K562 (cell line): ENCODE measurements at regions not wholly inside any gene's neighbourhood (a gene's known extent, or its start where the extent isn't known, plus 50 kb on each side); places are given as distances from the start of the nearest gene placed in this dataset.

Source experiments
- CXXC5 ChIP-seq: fragments of 250-450 bp; sonication (Bioruptor Pico); IDR thresholded peaks from 2 replicates; pipeline ENCODE4 v1.8.0; 2022; ENCODE audit warnings: inconsistent platforms, mild to moderate bottlenecking, moderate library complexity
- FOSL1 ChIP-seq: fragments of 200-800 bp; sonication (Bioruptor generic); conservative IDR thresholded peaks from 2 replicates; pipeline ENCODE4 v1.6.1; 2016; ENCODE audit warnings: missing genetic modification characterization, missing compliant biosample characterization
- FOXM1 ChIP-seq, 2 experiments: fragments of 450-650 bp in 1 of 2; sonication (generic) in 1 of 2; formaldehyde crosslinking in 1 of 2; IDR thresholded peaks; 2 replicates each; pipeline versions ENCODE4 v1.6.1 to v1.9.0; 2017 to 2022; ENCODE audit warnings: low read depth in 2 of 2, mild to moderate bottlenecking in 2 of 2, missing genetic modification reagents in 1 of 2, moderate library complexity in 1 of 2
- HMGN3 ChIP-seq: IDR thresholded peaks from 2 replicates; pipeline ENCODE4 v1.6.1; 2011; ENCODE audit warnings: borderline replicate concordance, low read depth, mild to moderate bottlenecking, mixed read lengths, low read length; ENCODE audit not compliant: insufficient read length; ENCODE audit errors: extremely low read depth
- ILK ChIP-seq: fragments of 450-650 bp; IDR thresholded peaks from 2 replicates; pipeline ENCODE4 v1.6.1; 2016; ENCODE audit warnings: missing genetic modification characterization, low read depth, mild to moderate bottlenecking, missing compliant biosample characterization, moderate library complexity, borderline replicate concordance
- MAX ChIP-seq: sonication (generic); formaldehyde crosslinking; IDR thresholded peaks from 2 replicates; pipeline ENCODE4 v1.9.0; 2022; ENCODE audit warnings: mild to moderate bottlenecking, missing genetic modification reagents
- MEIS2 ChIP-seq: fragments of 450-650 bp; IDR thresholded peaks from 2 replicates; pipeline ENCODE4 v1.6.1; 2014; ENCODE audit warnings: mild to moderate bottlenecking; ENCODE audit not compliant: partially characterized antibody
- NFRKB ChIP-seq: fragments of 450-650 bp; IDR thresholded peaks from 2 replicates; pipeline ENCODE4 v1.6.1; 2016; ENCODE audit warnings: low read depth
- PHB2 ChIP-seq: fragments of 450-650 bp; IDR thresholded peaks from 2 replicates; pipeline ENCODE4 v1.6.1; 2017; ENCODE audit warnings: low read depth
- PRDM10 ChIP-seq: fragments of 450-650 bp; IDR thresholded peaks from 2 replicates; pipeline ENCODE4 v1.6.1; 2018; ENCODE audit not compliant: partially characterized antibody
- PYGO2 ChIP-seq: fragments of 450-650 bp; IDR thresholded peaks from 2 replicates; pipeline ENCODE4 v1.6.1; 2016; ENCODE audit warnings: mild to moderate bottlenecking, missing genetic modification characterization, moderate library complexity, missing compliant biosample characterization
- SMARCA4 ChIP-seq: fragments of 450-650 bp; IDR thresholded peaks from 2 replicates; pipeline ENCODE4 v1.6.1; 2016
- SMARCE1 ChIP-seq: fragments of 450-650 bp; IDR thresholded peaks from 2 replicates; pipeline ENCODE4 v1.7.1; 2016; ENCODE audit warnings: mild to moderate bottlenecking
- TAF1 ChIP-seq: IDR thresholded peaks from 2 replicates; pipeline ENCODE4 v1.6.1; 2011; ENCODE audit warnings: mild to moderate bottlenecking, low read length, moderate library complexity; ENCODE audit not compliant: insufficient read depth, control insufficient read depth, severe bottlenecking; ENCODE audit errors: extremely low read depth
- TAF9B ChIP-seq: fragments of 450-650 bp; IDR thresholded peaks from 2 replicates; pipeline ENCODE4 v1.6.1; 2018; ENCODE audit warnings: mild to moderate bottlenecking; ENCODE audit not compliant: partially characterized antibody
- ZEB2 ChIP-seq: fragments of 450-650 bp; IDR thresholded peaks from 2 replicates; pipeline ENCODE4 v1.6.1; 2016
- ZFP36 ChIP-seq: fragments of 150-350 bp; IDR thresholded peaks from 2 replicates; pipeline ENCODE4 v1.6.1; 2018; ENCODE audit warnings: low read length, low read depth; ENCODE audit not compliant: partially characterized antibody
- ZNF134 ChIP-seq: fragments of 250-450 bp; sonication (Bioruptor Pico); conservative IDR thresholded peaks from 2 replicates; pipeline ENCODE4 v1.4.0; 2020
- ZNF316 ChIP-seq: fragments of 450-650 bp; IDR thresholded peaks from 2 replicates; pipeline ENCODE4 v1.6.1; 2016
- ZNF444 ChIP-seq: fragments of 250-450 bp; sonication (Bioruptor Pico); IDR thresholded peaks from 2 replicates; pipeline ENCODE4 v1.4.0; 2020; ENCODE audit warnings: mild to moderate bottlenecking, moderate library complexity
- ZNF512 ChIP-seq: IDR thresholded peaks from 2 replicates; pipeline ENCODE4 v1.6.1; 2016; ENCODE audit warnings: missing genetic modification characterization, missing compliant biosample characterization
- TF ChIP-seq, protein P1 (sequence below): fragments of 450-650 bp; formaldehyde crosslinking; IDR thresholded peaks from 2 replicates; pipeline ENCODE4 v1.4.0; 2022; ENCODE audit warnings: mild to moderate bottlenecking, moderate library complexity

- peak; percentile 70 for TF ChIP-seq FOSL1 (tag)
- TF ChIP-seq ZNF444 = peak; percentile 15; the same call in 1 of the 2 replicates
- no peak for TF ChIP-seq ILK (tag)
- peak; percentile 45; the same call in 1 of the 2 replicates for TF ChIP-seq NFRKB
- TF ChIP-seq ZNF134 (CRISPR knock-in tag) = 0 out of 2 replicates have a peak, but pooled peaks have one; percentile 19
- TF ChIP-seq PRDM10 = peak; percentile 86
- TF ChIP-seq MEIS2 = peak; percentile 99
- peak; percentile 97 for TF ChIP-seq SMARCE1
- TF ChIP-seq, protein P1, sequence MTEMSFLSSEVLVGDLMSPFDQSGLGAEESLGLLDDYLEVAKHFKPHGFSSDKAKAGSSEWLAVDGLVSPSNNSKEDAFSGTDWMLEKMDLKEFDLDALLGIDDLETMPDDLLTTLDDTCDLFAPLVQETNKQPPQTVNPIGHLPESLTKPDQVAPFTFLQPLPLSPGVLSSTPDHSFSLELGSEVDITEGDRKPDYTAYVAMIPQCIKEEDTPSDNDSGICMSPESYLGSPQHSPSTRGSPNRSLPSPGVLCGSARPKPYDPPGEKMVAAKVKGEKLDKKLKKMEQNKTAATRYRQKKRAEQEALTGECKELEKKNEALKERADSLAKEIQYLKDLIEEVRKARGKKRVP (CRISPR knock-in tag) = peak; percentile 34; the same call in 1 of the 2 replicates
- no peak for TF ChIP-seq ZNF512 (tag)
- peak; percentile 98 for TF ChIP-seq FOXM1 (IDR thresholded peaks at IDR 0.05; ENCODE audit: low read depth)
- TF ChIP-seq FOXM1 (CRISPR knock-in tag; IDR thresholded peaks at IDR 0.05; ENCODE audit: low read depth) = no peak
- TF ChIP-seq CXXC5 = peak; percentile 80
- TF ChIP-seq HMGN3 = peak; percentile 97
- peak; percentile 98 for TF ChIP-seq SMARCA4
- peak; percentile 55 for TF ChIP-seq TAF1
- peak; percentile 96 for TF ChIP-seq PHB2
- TF ChIP-seq ZEB2 = peak; percentile 92
- TF ChIP-seq ZFP36 = peak; percentile 40
- peak; percentile 71 for TF ChIP-seq TAF9B
- peak; percentile 66 for TF ChIP-seq PYGO2 (tag)
- no peak for TF ChIP-seq MAX
- peak; percentile 75 for TF ChIP-seq ZNF316
Measured at GRCh38 chr10:15451137-15452094, 80.3 kb upstream of the FAM171A1 start (continued).
